ENCODE measurements at regions not wholly inside any gene's neighbourhood (a gene's known extent, or its start where the extent isn't known, plus 50 kb on each side); places are given as distances from the start of the nearest gene placed in this dataset.

DNA sequence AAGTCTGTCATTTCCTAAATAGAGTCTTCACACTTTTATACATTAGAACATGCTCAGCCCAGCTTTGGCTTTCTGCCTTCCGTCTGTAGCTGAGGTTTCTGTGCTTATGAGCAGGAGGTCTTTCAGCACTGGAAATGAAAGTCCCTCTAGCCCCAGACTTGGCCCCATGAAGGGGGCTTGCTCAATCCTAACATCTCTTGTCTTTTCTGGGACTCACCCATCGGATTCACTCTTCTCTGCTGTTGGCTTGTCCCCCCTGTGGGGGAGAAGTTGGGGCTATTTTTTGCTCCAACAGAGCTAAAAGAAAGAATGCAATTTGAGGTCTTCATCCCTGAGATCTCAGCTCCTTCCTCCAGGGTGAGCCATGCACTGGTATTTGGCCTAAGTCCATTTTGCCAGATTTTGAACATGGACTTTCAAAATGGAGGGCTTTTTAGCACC, 177.7 kb downstream of the MRPL14 start:
- no peak for DNase-seq (ENCODE audit: low spot score)
- H3K4me1 ChIP-seq (ENCODE audit: insufficient read depth, low read length) = peaks cover 57% of the 10 kb centered on the region
- no TSS peak for BruUV-seq (replicated peaks)

More for the DNA sequence above, 177.7 kb downstream of the MRPL14 start:
- Histone ChIP-seq H3K27ac (ENCODE audit: extremely low read length, insufficient read depth, low read length) (no peak overlapping the region), H3K9ac (ENCODE audit: insufficient read depth, low read depth, low read length) (no peak overlapping the region), H3K27me3 (ENCODE audit: control insufficient read depth in 1 of 2, insufficient read depth in 2 of 2, low read length in 2 of 2) (peaks cover 0 to 4% of the 10 kb centered on the region in 2 experiments; a peak in 2 of 5 replicates), H3K79me2 (ENCODE audit: insufficient read depth, low read length) (no peaks in the 10 kb centered on the region), H3K36me3 (replicated peaks in 1 of 2; ENCODE audit: control insufficient read depth in 1 of 2, insufficient read depth in 2 of 2, low read length in 2 of 2) (no peaks in the 10 kb centered on the region), H3K9me3 (ENCODE audit: low read length) (no peaks in the 10 kb centered on the region; the same call in 1 of the 2 replicates), H4K20me1 (ENCODE audit: insufficient read depth, low read length) (no peaks in the 10 kb centered on the region), H3K4me2 (ENCODE audit: low read depth, low read length) (no peak overlapping the region), H2AFZ (ENCODE audit: low read length) (no peak overlapping the region), H3K4me3 (replicated peaks in 1 of 3; ENCODE audit: insufficient read depth in 1 of 3, low read depth in 2 of 3, low read length in 3 of 3) (no peak overlapping the region)
- in situ Hi-C loops (cut with HindIII; ENCODE audit: extremely low pct_ligation_motif_present, low pct_unique_long_range_greater_than_20kb) = no loop called here
- intact Hi-C loops (cut with micrococcal nuclease; ENCODE audit: unreplicated experiment) = no loop called here
- TF ChIP-seq, protein P1, sequence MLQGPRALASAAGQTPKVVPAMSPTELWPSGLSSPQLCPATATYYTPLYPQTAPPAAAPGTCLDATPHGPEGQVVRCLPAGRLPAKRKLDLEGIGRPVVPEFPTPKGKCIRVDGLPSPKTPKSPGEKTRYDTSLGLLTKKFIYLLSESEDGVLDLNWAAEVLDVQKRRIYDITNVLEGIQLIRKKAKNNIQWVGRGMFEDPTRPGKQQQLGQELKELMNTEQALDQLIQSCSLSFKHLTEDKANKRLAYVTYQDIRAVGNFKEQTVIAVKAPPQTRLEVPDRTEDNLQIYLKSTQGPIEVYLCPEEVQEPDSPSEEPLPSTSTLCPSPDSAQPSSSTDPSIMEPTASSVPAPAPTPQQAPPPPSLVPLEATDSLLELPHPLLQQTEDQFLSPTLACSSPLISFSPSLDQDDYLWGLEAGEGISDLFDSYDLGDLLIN (CRISPR knock-in tag; IDR thresholded peaks at IDR 0.05; ENCODE audit: borderline replicate concordance) = no peak
- TF ChIP-seq POGZ (CRISPR knock-in tag; IDR thresholded peaks at IDR 0.05) (no peak), ASH2L (IDR thresholded peaks at IDR 0.05; ENCODE audit: insufficient read length, low read depth, low read length) (no peak), RARA (CRISPR knock-in tag; IDR thresholded peaks at IDR 0.05) (no peak), RCOR2 (CRISPR knock-in tag; IDR thresholded peaks at IDR 0.05) (no peak), JDP2 (CRISPR knock-in tag; IDR thresholded peaks at IDR 0.05; ENCODE audit: borderline replicate concordance) (no peak), SOX6 (IDR thresholded peaks at IDR 0.05) (no peak), SOX6 (CRISPR knock-in tag; IDR thresholded peaks at IDR 0.05) (no peak), ZNF331 (CRISPR knock-in tag; IDR thresholded peaks at IDR 0.05) (no peak), ZNF446 (CRISPR knock-in tag; IDR thresholded peaks at IDR 0.05) (no peak), ZNF558 (CRISPR knock-in tag; IDR thresholded peaks at IDR 0.05; ENCODE audit: borderline replicate concordance) (no peak), CENPT (CRISPR knock-in tag; IDR thresholded peaks at IDR 0.05; ENCODE audit: low read depth) (no peak)
- TF ChIP-seq, protein P2, sequence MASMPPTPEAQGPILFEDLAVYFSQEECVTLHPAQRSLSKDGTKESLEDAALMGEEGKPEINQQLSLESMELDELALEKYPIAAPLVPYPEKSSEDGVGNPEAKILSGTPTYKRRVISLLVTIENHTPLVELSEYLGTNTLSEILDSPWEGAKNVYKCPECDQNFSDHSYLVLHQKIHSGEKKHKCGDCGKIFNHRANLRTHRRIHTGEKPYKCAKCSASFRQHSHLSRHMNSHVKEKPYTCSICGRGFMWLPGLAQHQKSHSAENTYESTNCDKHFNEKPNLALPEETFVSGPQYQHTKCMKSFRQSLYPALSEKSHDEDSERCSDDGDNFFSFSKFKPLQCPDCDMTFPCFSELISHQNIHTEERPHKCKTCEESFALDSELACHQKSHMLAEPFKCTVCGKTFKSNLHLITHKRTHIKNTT (CRISPR knock-in tag; IDR thresholded peaks at IDR 0.05) = no peak
- 43% methylated on average over 2 of the region's 2 CpGs for WGBS (ENCODE audit: low lambda C conversion rate)
- CTCF ChIA-PET (ENCODE audit: low intra/inter-chr PET ratio, low total read pairs) = interaction anchor here (1.8 kb wide), 1 partner anchor 94 kb away, joined by 4 read pairs; no protein-coding TSS in a partner anchor
- no peak for ATAC-seq
- FAIRE-seq = no peak
- POLR2A ChIA-PET = interaction anchor here (1.3 to 7.7 kb wide), 2 partner anchors 180 to 224 kb away, joined by 4 to 59 read pairs; partner anchors contain the start of gene VEGFA
